Kidney (tissue), 13 donors: ENCODE measurements at regions not wholly inside any gene's neighbourhood (a gene's known extent, or its start where the extent isn't known, plus 50 kb on each side); places are given as distances from the start of the nearest gene placed in this dataset.

Experiments used
- DNase-seq, 5 donors: peaks; one replicate each; pipeline ENCODE4 v3.0.0-alpha.2; 2013 to 2020
- FAIRE-seq: peaks from 2 replicates; lab custom pipeline; 2012; peaks lifted over from hg19 to GRCh38; lab: Jason Lieb, UNC
- H3K27ac ChIP-seq, 2 donors: one replicate each; pipeline ENCODE4 v1.7.0; 2013; ENCODE audit warnings: low read depth in 2 of 2, low read length in 2 of 2, inconsistent platforms in 1 of 2
- H3K27me3 ChIP-seq: one replicate; pipeline ENCODE4 v1.7.1; 2013; ENCODE audit warnings: low read length, inconsistent platforms; ENCODE audit not compliant: control insufficient read depth, insufficient read depth
- H3K36me3 ChIP-seq, 3 donors: one replicate each; pipeline versions ENCODE4 v1.7.0 to v1.7.1; 2013; ENCODE audit warnings: low read length in 3 of 3, control low read depth in 1 of 3, inconsistent platforms in 1 of 3; ENCODE audit not compliant: insufficient read depth in 3 of 3, control insufficient read depth in 2 of 3
- H3K4me1 ChIP-seq, 3 donors: one replicate each; pipeline versions ENCODE4 v1.7.0 to v1.7.1; 2013; ENCODE audit warnings: low read length in 3 of 3, inconsistent platforms in 1 of 3, low read depth in 1 of 3; ENCODE audit not compliant: control insufficient read depth in 2 of 3, insufficient read depth in 2 of 3
- H3K4me3 ChIP-seq, 3 donors: one replicate each; pipeline versions ENCODE4 v1.7.0 to v1.8.1; 2013; ENCODE audit warnings: low read length in 3 of 3, control low read depth in 1 of 3, inconsistent platforms in 1 of 3
- H3K9ac ChIP-seq, 3 donors: one replicate each; pipeline versions ENCODE4 v1.7.0 to v1.7.1; 2013; ENCODE audit warnings: low read length in 3 of 3, control low read depth in 1 of 3, inconsistent platforms in 1 of 3
- H3K9me3 ChIP-seq, 3 donors: one replicate each; pipeline versions ENCODE4 v1.7.0 to v1.7.1; 2013; ENCODE audit warnings: low read length in 3 of 3, control low read depth in 1 of 3, inconsistent platforms in 1 of 3; ENCODE audit not compliant: control insufficient read depth in 2 of 3, insufficient read depth in 1 of 3
- intact Hi-C: fragments of 100-400 bp; cut with DNase I; formaldehyde crosslinking; loops from one replicate; pipeline ENCODE4 v1.11.1; 2022
- TF ChIP-seq, protein P1 (sequence below): IDR thresholded peaks from 3 replicates; pipeline ENCODE4 v1.5.1; 2012; ENCODE audit warnings: mild to moderate bottlenecking, moderate library complexity, borderline replicate concordance; ENCODE audit not compliant: insufficient read depth; ENCODE audit errors: extremely low read depth
- donor health status: control.
- donor health status: control.
- donor health status: control.
- donor health status: control.
- donor health status: control.
- donor health status: DM: yes; HTN: yes; CAD: no.
- donor health status: Normal renal cell carcinoma (clear cell type).

DNA sequence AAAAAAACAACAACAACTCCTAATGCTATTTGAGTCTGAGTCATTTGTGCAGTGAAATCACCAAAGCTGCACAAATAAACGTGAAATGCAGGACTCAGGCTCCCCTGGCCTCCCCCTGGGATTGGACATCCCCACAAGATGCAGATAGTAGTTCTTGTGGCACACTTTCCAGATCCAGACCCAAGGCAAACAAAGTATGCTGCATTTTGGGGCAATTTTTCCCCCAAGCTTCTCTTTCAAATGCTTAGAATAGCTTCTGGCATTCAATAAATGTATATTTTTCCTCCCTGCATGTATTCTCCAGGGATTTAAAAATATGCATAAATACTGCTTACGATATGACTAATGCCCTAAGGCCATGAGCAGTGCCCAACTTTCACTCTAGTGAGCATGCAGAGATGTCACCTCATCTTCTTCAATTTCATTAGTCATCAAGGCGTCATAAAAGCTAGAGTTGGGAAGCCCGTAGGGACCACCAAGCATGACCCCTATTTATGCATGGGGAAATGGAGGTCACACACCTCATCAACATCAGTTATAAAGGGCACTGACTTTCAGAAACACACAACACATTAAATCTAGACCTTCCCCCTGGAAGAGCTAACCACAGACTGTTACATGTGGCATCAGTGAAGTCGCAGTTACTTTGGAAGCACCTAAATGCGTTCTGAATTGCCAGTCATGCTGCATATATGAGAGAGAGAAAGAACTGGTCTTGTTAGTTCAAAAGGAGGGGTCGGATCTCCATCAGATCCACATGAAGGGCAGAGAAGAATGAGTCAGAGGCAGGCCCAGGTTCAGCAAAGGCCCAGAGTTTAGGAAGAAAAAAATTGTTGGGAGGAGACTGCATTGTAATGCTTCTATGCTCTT lies 374.1 kb downstream of the LPIN1 start:
- TF ChIP-seq, protein P1, sequence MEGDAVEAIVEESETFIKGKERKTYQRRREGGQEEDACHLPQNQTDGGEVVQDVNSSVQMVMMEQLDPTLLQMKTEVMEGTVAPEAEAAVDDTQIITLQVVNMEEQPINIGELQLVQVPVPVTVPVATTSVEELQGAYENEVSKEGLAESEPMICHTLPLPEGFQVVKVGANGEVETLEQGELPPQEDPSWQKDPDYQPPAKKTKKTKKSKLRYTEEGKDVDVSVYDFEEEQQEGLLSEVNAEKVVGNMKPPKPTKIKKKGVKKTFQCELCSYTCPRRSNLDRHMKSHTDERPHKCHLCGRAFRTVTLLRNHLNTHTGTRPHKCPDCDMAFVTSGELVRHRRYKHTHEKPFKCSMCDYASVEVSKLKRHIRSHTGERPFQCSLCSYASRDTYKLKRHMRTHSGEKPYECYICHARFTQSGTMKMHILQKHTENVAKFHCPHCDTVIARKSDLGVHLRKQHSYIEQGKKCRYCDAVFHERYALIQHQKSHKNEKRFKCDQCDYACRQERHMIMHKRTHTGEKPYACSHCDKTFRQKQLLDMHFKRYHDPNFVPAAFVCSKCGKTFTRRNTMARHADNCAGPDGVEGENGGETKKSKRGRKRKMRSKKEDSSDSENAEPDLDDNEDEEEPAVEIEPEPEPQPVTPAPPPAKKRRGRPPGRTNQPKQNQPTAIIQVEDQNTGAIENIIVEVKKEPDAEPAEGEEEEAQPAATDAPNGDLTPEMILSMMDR: no peak
- Histone ChIP-seq H3K36me3 (no peaks in the 10 kb centered on the region), H3K9me3 (no peaks in the 10 kb centered on the region), H3K4me3 (no peak overlapping the region), H3K9ac (no peak overlapping the region), H3K27ac (no peak overlapping the region), H3K4me1 (no peaks in the 10 kb centered on the region), H3K27me3 (no peaks in the 10 kb centered on the region)
- intact Hi-C loops: no loop called here
- FAIRE-seq: no peak
- DNase-seq: no peak

GRCh38 chr2:12124790-12125189 lies 378.4 kb downstream of the LPIN1 start:
- DNase-seq (peak in 2 of 5 donors; percentile 24 to 29), FAIRE-seq (no peak)
- H3K9ac ChIP-seq: no peak overlapping the region
- no peak overlapping the region for H3K4me3 ChIP-seq
- H3K27me3 ChIP-seq: no peaks in the 10 kb centered on the region
- H3K36me3 ChIP-seq: no peaks in the 10 kb centered on the region
- peaks cover 0 to 4% (median 0%) of the 10 kb centered on the region in 3 donors for H3K9me3 ChIP-seq
- H3K4me1 ChIP-seq: no peaks in the 10 kb centered on the region
- intact Hi-C loops: no loop called here
- TF ChIP-seq, protein P1: no peak
- H3K27ac ChIP-seq: no peak overlapping the region

DNA sequence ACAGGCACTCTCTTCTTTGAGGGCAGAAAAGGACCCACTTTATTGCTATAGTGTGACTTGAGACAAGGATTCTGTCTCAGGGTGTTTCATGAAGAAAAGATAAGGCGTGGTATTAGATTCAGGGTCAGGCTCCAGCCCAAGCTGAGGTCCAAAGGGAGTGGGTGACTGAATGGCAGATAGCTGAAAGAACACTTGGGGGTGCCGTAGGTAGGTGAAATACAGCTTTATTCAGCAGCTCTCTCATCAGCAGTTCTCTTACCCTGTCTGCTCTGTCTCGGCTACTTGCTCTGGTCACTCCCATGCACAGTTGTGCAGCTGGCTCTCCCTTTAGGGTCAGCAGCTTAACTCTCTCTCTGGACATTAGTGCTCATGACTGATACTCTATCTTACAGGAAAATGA lies 379.9 kb downstream of the LPIN1 start:
- Histone ChIP-seq H3K4me1 (no peaks in the 10 kb centered on the region), H3K27ac (no peak overlapping the region), H3K9me3 (peaks cover 0 to 4% (median 0%) of the 10 kb centered on the region in 3 donors), H3K27me3 (no peaks in the 10 kb centered on the region), H3K36me3 (no peaks in the 10 kb centered on the region), H3K4me3 (no peak overlapping the region), H3K9ac (no peak overlapping the region)
- no peak for FAIRE-seq
- TF ChIP-seq, protein P1: no peak
- intact Hi-C loops: no loop called here
- DNase-seq: no peak

DNA sequence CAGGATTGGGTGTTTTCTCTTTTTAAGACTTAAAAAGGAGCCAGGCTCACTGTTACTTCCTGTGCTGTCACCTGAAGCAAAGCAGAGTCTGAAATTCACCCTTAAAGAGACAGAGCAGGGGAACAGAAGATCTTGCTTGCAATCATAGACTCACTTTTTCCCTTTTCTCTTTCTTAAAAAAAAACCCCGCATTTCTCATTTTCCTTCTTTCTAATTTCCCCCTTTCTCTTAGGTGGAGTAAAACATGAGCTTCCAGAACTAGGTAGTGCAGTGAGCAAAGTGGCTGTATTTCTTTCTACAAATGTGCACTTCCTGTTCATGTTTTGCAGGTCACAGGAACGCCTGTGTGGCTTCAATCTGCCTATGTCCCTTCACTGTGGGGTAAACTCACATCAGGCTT lies 381.2 kb downstream of the LPIN1 start:
- TF ChIP-seq, protein P1: no peak
- no peak for FAIRE-seq

More for the DNA sequence above, 381.2 kb downstream of the LPIN1 start:
- DNase-seq: no peak
- H3K4me1 ChIP-seq: no peaks in the 10 kb centered on the region
- peaks cover 0 to 4% (median 0%) of the 10 kb centered on the region in 3 donors for H3K9me3 ChIP-seq
- no peaks in the 10 kb centered on the region for H3K36me3 ChIP-seq
- no peak overlapping the region for H3K9ac ChIP-seq
- no peak overlapping the region for H3K4me3 ChIP-seq
- H3K27me3 ChIP-seq: no peaks in the 10 kb centered on the region
- intact Hi-C loops: no loop called here
- no peak overlapping the region for H3K27ac ChIP-seq
